ENCODE measurements at regions not wholly inside any gene's neighbourhood (a gene's known extent, or its start where the extent isn't known, plus 50 kb on each side); places are given as distances from the start of the nearest gene placed in this dataset.

GRCh38 chr18:33812186-33812585 lies 234.2 kb downstream of the ASXL3 start:
- TF ChIP-seq CTCF (conservative IDR thresholded peaks at IDR 0.05 in 1 of 2, IDR thresholded peaks at IDR 0.05 in 1 of 2; ENCODE audit: low read depth in 1 of 2, low read length in 2 of 2) (no peak), EZH2 (IDR thresholded peaks at IDR 0.05; ENCODE audit: low read length, missing control alignments) (no peak)
